CD4-positive, alpha-beta T cell treated with Interferon gamma for 1 hour (primary cell): ENCODE measurements at regions not wholly inside any gene's neighbourhood (a gene's known extent, or its start where the extent isn't known, plus 50 kb on each side); places are given as distances from the start of the nearest gene placed in this dataset.

ENCODE experiments used
- DNase-seq: peaks from one replicate; pipeline ENCODE4 v3.0.0-alpha.2; 2020

GRCh38 chr1:239739919-239740318 lies 351.8 kb upstream of the FMN2 start:
- no peak for DNase-seq

DNA sequence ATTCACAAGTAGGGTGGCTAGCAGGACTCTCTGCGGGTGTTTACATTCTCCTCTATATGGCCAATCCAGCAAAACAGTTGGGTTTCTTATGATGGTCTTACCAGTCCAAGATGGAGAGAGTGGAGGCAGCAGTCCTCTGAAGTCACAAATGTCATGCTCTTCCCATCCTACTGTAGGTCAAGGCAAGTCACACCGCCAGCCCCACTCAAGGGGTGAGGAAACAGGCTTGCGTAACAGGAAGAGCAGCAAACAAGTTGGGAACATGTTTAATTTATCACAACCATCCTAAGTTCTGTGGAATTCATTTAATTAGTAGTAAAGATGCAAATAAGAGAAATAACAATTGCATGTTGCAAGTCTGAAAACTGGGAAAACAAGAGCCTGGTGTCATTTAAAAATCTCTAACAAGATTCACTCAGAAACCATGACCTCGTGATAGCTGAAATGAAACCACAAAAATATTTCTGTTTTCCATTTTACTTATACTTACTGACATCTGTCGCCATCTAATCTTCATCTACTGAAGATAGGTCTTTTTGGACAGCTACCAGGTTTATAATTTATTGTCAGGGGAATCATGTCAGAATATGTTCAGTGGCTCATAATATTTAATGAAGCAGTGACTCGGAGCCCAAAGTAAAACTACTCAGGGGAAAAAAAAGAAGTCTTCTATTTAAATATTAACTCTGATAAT lies 349.1 kb upstream of the FMN2 start:
- DNase-seq, result no peak

DNA sequence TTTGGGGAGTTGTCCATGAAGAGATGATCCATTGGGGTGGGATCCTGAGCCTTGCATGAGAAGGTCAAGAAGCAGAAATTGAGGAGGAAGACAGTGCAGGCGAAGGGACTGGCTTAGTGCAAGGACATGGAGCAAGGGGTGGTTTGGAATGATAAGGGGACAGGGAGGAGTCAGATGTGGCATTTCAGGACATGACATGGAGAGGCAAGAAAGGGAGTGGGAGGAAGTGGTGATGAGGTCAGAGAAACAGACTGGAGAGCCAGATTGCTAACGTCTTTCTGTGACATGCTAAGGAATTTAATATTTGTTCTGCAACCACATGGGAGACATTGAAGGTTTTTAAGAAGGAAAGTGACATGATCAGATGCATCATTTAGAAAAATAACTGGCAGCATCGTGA lies 346.8 kb upstream of the FMN2 start:
- no peak for DNase-seq

DNA sequence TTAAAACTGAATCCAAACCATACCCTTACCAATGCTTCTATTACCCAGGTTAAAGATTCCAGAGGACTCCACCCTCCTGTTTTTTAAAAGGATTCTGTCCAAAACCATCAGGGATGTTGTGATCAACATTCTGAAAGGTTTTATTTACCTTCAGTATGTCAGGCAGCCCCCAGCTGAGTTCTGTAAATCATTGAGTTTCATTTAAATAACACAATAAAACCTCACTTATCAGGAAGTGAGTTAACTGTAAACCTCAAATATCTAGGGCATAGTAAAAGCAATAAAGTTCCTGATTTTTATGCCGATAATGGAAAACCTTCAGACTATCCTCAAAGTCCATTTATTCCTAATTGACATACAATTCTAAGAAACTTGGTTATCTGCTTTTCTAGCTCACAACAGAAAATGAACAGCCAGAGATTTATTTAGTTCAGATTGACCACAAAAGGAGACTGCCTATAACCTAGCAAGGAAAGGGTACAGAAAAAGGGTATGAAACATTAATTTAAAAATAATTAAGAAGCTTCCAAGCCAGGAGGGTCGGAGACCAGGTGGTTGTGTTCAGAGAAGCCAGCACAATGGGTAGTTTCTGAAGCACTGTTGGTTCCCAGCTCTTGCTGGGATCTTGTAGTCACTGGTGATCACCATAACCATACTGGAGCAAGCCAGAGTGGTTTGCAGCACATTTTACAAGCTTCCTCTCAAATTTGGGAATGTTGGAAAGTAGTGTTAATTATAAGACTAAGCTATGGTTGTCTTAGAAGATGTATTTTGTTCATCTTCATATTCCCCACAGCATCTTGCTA lies 336.4 kb upstream of the FMN2 start:
- DNase-seq, result no peak

DNA sequence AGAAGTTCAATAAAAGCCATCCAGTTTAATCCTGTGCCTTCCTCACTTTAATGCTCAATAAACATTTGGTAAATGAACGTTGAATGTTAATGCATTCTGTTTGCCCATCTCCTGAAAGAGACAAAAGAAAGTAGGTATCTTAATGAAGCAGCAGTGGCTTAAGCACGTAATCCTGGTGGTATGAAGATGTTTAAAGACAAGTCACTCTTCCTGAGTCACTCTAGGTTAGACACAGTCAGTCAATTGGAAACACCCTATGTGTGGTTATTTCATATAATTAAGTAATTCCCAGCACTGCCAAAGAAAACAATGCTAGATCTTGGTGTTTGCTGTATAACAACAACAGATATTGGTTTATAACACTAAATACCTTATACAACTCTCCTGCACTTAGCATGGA lies 334.0 kb upstream of the FMN2 start:
- DNase-seq, result no peak

DNA sequence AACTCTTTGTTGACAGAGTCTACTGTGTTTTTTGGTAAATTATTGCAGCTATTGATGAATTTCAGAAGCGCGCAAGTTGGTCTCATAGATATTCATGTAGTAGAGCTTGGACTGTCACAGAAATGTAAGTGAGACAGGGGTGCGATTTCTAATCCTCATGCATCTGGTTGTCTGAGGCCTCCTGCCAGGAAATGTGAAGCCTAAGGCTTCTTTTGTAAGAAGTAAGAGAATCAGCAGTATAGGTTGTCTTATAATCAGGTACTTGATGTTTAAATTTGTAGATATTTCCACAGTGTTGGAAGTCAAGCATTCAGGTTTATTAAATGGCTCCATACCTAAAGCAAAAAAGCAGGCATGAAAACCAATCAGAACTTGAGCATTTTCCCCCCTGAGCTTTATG lies 332.9 kb upstream of the FMN2 start:
- DNase-seq, result no peak

DNA sequence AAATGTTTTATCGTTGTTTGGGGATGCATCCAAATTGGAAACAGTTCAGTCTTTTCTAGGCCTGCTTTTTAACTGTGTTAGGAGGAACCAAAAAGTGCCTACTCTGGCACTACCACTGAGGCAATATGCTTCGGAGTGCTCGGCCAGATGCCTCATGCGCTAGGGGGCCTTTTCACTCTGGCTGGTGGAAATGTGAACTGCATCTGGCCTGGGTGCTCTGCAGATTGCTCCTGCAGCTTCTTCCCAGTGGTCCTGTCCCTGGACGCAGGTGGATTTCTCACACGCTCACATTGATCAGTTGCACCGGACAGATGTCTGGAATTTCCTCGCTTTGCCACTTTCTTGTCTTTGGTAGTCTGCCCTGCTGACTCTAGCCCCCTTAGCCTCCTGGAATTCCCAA lies 330.2 kb upstream of the FMN2 start:
- DNase-seq, result no peak

- no peak for DNase-seq
These were observed 327.8 kb upstream of the FMN2 start for GRCh38 chr1:239763850-239764249.

GRCh38 chr1:239764546-239764945 lies 327.1 kb upstream of the FMN2 start:
- DNase-seq, result no peak

- DNase-seq, result no peak
These were observed 326.5 kb upstream of the FMN2 start for GRCh38 chr1:239765163-239765562.

GRCh38 chr1:239771550-239771949 lies 320.1 kb upstream of the FMN2 start:
- no peak for DNase-seq

GRCh38 chr1:239772446-239772845 lies 319.2 kb upstream of the FMN2 start:
- DNase-seq, result no peak

- DNase-seq, result no peak
These were observed 316.2 kb upstream of the FMN2 start for GRCh38 chr1:239775466-239775865.

DNA sequence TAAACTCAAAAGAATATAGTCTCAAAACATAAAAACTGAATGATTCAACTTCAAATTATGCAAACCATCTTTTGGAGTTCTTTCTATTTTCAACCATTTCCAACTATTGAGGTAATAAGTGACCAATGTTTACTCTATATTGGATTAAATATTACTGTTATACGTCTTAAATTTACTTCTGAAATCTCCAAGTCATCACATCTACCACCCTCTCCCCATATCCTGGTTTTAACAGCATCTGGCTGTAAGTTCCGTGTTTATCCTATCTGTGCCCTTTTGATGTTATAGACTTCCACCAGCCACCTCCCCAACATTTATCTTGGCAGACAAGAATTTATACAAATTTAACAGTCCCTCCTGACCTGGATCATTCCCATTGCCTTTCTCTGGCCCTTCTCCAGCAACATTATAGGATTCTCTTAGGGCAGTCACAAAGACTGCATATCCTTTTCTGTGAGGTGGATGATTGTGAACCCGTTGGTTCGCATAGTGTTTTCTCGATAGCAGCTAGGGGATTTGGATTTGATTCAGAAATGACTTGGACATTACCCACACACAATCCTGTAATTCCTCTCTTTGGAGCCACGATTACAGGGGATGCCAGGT lies 313.4 kb upstream of the FMN2 start:
- no peak for DNase-seq

- no peak for DNase-seq
These were observed 311.7 kb upstream of the FMN2 start for GRCh38 chr1:239779962-239780361.

- no peak for DNase-seq
These were observed 306.8 kb upstream of the FMN2 start for GRCh38 chr1:239784896-239785295.

GRCh38 chr1:239785576-239785975 lies 306.1 kb upstream of the FMN2 start:
- DNase-seq, result no peak

DNA sequence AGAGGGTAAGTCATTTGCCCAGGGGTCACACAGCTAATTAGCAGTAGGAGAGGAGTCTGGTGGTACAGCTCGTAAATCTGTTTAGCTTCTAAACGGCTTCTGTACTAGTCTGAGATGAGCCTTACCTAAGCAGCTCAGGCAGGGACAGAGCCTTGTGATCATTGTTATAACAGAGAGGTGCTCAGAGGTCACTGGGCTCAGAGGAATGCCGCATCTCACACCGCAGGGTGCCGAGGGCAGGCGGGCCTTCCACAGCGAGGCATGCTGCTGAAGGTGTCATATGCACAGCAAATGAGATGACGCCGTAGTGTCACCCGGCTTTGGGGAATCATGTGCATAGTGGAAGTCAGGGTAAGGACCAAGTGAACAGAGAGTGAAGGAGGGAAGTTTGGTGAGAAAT lies 305.2 kb upstream of the FMN2 start:
- DNase-seq, result no peak

DNA sequence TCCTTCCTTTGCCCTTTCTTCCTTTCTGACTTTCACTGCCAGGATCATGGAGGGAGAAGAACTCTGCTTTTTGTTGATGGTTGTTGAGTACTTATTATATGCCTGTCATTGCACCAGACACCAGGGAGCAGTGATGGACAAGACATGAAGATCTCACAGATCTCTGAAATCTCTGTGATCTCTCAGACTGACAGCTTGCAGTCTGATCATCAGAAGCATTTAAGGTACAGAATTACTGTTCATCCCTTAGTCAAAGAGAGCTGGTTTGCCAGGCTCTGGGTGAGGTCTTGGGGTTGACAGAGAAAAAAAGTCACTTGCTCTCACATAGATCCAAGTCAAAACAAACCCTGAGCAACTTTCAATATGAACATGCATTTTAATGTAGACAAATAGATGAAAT lies 299.5 kb upstream of the FMN2 start:
- DNase-seq, result no peak

DNA sequence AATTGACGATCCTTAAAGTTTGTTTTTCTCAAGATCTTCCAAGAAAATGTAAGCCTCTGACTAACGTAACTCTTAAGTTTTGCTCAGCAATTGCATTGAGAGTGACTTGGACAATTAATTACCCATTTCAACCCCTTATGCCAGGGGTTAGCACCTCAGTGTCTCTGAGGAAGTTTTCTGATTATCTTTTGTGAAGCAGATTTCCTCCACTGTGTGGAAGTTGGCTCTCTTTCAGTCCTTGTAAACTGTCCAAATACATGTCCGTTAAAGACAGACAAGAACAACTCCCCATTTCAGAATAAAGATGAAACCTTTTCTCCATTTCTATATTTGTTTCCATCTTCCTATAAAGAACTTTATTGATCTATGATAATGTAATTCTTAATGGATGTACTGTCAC lies 296.4 kb upstream of the FMN2 start:
- DNase-seq, result no peak

DNA sequence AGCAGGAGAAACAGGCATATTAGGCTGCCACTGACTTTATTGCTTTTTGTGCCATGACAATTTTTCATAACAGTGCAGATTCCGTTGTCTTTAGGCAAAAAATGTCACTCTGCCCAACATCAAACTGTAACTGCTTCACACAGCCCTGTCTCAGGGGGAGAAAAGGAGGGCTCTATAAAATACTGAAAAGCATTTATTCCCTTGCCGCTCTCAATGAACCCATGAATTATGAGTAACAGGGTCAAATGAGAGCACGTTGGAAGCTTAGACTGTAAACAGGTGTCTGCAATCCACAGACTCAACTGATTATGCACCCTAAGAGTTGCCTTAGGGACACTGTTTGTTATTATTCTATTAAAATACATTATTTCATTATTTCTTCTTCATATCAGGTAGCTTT lies 292.1 kb upstream of the FMN2 start:
- DNase-seq, result no peak

- no peak for DNase-seq
These were observed 290.8 kb upstream of the FMN2 start for GRCh38 chr1:239800861-239801260.

DNA sequence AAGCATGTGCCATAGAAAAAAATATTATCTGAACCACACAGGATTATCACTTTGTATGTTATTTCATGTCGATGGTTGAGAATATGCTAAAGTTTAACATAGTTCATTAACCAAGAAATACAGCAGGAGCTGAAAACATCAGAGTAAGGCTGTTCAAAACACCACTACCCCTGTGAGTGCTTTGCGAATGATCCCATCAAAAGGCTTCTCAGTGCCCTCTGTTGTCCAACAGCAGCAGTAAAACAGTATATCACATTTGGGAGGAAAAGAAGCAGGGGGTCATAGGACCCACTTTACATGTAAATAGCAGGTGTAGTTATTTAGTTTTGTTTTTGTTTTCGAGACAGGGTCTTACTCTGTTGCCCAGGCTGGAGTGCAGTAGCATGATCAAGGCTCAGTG lies 289.4 kb upstream of the FMN2 start:
- no peak for DNase-seq

DNA sequence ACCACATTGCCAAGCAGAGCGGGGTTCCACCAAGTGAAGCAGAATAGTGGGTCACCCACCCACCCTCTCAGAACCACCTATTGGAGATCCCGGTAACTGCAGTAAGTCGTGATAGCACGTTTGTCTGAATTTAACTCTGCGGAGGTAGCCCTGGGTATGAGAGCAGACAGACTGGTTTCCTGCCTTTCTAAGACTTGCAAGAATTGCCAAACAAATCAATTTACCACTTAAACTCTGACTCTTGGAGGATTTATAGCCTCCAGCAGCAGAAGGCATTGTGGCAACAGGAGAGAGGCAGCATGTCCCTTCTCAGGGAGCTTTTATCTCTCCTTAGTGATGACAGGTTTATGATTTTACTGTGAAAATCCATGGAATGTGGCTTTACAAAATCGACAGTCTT lies 287.9 kb upstream of the FMN2 start:
- no peak for DNase-seq
